HEK293T (cell line): ENCODE measurements at regions not wholly inside any gene's neighbourhood (a gene's known extent, or its start where the extent isn't known, plus 50 kb on each side); places are given as distances from the start of the nearest gene placed in this dataset.

ENCODE experiments used
- ARNT ChIP-seq: fragments of 450-650 bp; IDR thresholded peaks from 2 replicates; pipeline ENCODE4 v1.6.1; 2017; ENCODE audit warnings: mild to moderate bottlenecking
- BHLHE40 ChIP-seq: fragments of 450-650 bp; IDR thresholded peaks from 2 replicates; pipeline ENCODE4 v1.6.1; 2016; ENCODE audit warnings: mild to moderate bottlenecking, moderate library complexity, borderline replicate concordance
- FOXA1 ChIP-seq: fragments of 450-650 bp; IDR thresholded peaks from 2 replicates; pipeline ENCODE4 v1.6.1; 2016; ENCODE audit warnings: mild to moderate bottlenecking
- FOXM1 ChIP-seq: fragments of 450-650 bp; IDR thresholded peaks from 2 replicates; pipeline ENCODE4 v1.6.1; 2017; ENCODE audit warnings: mild to moderate bottlenecking, borderline replicate concordance
- HDGF ChIP-seq: fragments of 450-650 bp; IDR thresholded peaks from 2 replicates; pipeline ENCODE4 v1.6.1; 2017; ENCODE audit warnings: antibody characterized with exemption, borderline replicate concordance
- LEF1 ChIP-seq: fragments of 450-650 bp; IDR thresholded peaks from 2 replicates; pipeline ENCODE4 v1.6.1; 2017; ENCODE audit warnings: mild to moderate bottlenecking, borderline replicate concordance
- SP1 ChIP-seq: fragments of 450-650 bp; IDR thresholded peaks from 2 replicates; pipeline ENCODE4 v1.6.1; 2017
- TARDBP ChIP-seq: fragments of 450-650 bp; IDR thresholded peaks from 2 replicates; pipeline ENCODE4 v1.6.1; 2016
- TF ChIP-seq, protein P1 (sequence below): fragments of 450-650 bp; IDR thresholded peaks from 2 replicates; pipeline ENCODE4 v1.6.1; 2016

DNA sequence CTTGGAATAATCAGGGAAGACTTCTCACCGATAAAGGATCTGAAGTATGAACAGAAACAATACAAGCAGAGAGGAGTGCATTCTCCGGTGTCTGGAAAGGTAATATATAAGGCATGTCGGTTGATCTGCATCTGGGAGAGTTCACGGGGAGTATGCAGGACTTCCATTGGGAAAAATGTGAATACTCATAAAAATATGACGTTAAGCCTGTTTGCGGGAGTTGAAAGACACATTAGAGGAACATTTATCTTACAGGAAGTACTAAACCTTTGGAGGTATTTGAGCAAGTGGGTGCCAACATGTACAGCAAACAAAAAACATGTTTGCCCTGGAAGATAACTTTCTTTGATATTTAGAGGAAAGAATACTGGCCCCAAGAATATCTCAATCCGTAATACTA lies 286.8 kb downstream of the SLITRK6 start:
- TF ChIP-seq FOXM1 (no peak), HDGF (no peak), SP1 (no peak), TARDBP (no peak), BHLHE40 (no peak), FOXA1 (no peak), LEF1 (no peak), ARNT (no peak)
- TF ChIP-seq, protein P1, sequence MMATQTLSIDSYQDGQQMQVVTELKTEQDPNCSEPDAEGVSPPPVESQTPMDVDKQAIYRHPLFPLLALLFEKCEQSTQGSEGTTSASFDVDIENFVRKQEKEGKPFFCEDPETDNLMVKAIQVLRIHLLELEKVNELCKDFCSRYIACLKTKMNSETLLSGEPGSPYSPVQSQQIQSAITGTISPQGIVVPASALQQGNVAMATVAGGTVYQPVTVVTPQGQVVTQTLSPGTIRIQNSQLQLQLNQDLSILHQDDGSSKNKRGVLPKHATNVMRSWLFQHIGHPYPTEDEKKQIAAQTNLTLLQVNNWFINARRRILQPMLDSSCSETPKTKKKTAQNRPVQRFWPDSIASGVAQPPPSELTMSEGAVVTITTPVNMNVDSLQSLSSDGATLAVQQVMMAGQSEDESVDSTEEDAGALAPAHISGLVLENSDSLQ: no peak
